ENCODE measurements at regions not wholly inside any gene's neighbourhood (a gene's known extent, or its start where the extent isn't known, plus 50 kb on each side); places are given as distances from the start of the nearest gene placed in this dataset.
"Not testable (repeated sequence)": the region's sequence is repeated elsewhere in the genome, so short reads cannot be mapped to it uniquely, and the experiment has no call there.

DNA sequence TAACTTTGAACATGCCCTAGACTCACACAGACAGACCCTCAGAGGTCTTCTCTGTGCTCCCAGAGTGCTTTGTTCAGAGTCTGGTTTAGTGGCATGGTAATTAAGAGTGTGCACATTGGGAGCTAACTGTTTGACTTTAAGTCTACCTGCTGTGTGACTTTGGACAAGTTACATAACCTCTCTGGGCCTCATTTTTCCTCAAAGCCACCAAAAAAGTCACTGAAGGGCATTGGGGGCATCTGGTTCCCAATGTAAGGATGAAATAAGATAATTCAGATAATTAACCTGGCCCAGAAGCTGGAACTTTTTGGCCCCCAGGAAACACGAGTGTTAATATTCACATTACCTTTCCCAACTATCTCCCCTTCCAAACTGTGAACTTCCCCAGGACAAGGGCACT, 341.1 kb downstream of the BCL2L11 start:
- not testable (repeated sequence) for H3K27ac ChIP-seq

DNA sequence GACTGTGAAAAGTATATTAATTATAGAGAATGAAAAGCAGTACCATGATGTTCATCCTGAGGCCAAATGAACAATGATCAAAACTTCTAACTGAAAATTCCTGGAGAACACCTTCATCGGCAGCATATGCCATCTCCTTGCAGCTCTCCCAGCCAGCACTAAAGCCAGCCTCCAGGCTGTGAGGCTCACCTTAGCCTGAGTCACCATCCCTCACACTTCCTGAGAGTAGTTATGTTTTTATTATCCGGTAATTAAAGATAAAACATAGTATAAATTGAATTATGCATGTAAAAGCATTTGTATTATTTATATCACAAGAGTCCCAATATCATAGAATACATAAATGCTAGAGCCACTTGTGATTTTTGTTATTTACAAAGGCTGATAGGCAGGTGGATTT, 341.9 kb downstream of the BCL2L11 start:
- H3K27ac ChIP-seq, H3K4me3 ChIP-seq: not testable (repeated sequence)

More for the DNA sequence above, 341.1 kb downstream of the BCL2L11 start:
- H3K4me3 ChIP-seq: not testable (repeated sequence)

- H3K4me3 ChIP-seq: not testable (repeated sequence)
Measured at GRCh38 chr2:111463238-111463848, 342.6 kb downstream of the BCL2L11 start.

GRCh38 chr2:111463956-111464355, 343.2 kb downstream of the BCL2L11 start:
- H3K27ac ChIP-seq: peak overlapping the region in 3 of 21 experiments; percentile 52 to 64 (median 60)
- not testable (repeated sequence) for H3K4me3 ChIP-seq

More at GRCh38 chr2:111463238-111463848, 342.6 kb downstream of the BCL2L11 start:
- H3K27ac ChIP-seq: peak overlapping the region in 6 of 21 experiments; percentile 12 to 64 (median 54)

GRCh38 chr2:111464367-111464766, 343.7 kb downstream of the BCL2L11 start:
- H3K27ac ChIP-seq: peak overlapping the region in 1 of 21 experiments; percentile 29
- not testable (repeated sequence) for H3K4me3 ChIP-seq

- not testable (repeated sequence) for H3K27ac ChIP-seq, H3K4me3 ChIP-seq
Measured at GRCh38 chr2:111465521-111465920, 344.8 kb downstream of the BCL2L11 start.

DNA sequence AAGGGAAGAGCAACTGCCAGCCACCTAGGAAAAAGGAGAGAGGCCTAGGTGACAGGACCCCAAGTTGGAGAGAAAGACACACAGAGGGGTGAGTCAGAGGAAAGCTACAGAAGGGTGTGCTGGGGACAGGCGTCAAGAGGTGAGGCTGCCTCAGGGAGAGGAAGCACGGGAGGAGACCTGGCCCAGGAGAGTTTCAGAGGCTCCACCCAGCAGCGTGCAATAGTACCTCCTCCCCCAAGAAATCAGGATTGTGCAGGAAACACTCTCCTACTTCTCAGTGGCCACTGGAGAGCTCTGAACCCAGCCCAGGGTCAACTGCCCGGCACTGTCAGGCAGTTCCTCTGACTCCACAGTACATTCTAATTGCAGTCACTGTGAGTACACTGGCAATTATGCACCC, 346.0 kb downstream of the BCL2L11 start:
- H3K27ac ChIP-seq: not testable (repeated sequence)

GRCh38 chr2:111470924-111471323, 350.2 kb downstream of the BCL2L11 start:
- not testable (repeated sequence) for H3K27ac ChIP-seq

More for the DNA sequence above, 346.0 kb downstream of the BCL2L11 start:
- H3K4me3 ChIP-seq: not testable (repeated sequence)

GRCh38 chr2:111471791-111472530, 351.2 kb downstream of the BCL2L11 start:
- not testable (repeated sequence) for H3K4me3 ChIP-seq, H3K27ac ChIP-seq

More at GRCh38 chr2:111470924-111471323, 350.2 kb downstream of the BCL2L11 start:
- H3K4me3 ChIP-seq: not testable (repeated sequence)

- H3K27ac ChIP-seq: peak overlapping the region in 1 of 21 experiments; percentile 23
- not testable (repeated sequence) for H3K4me3 ChIP-seq
Measured at GRCh38 chr2:111472844-111473403, 352.2 kb downstream of the BCL2L11 start.

GRCh38 chr2:111473522-111473921, 352.8 kb downstream of the BCL2L11 start:
- H3K4me3 ChIP-seq, H3K27ac ChIP-seq: not testable (repeated sequence)

- H3K4me3 ChIP-seq, H3K27ac ChIP-seq: not testable (repeated sequence)
Measured at GRCh38 chr2:111474198-111474705, 353.5 kb downstream of the BCL2L11 start.

- not testable (repeated sequence) for H3K27ac ChIP-seq
Measured at GRCh38 chr2:111478335-111478734, 357.6 kb downstream of the BCL2L11 start.

DNA sequence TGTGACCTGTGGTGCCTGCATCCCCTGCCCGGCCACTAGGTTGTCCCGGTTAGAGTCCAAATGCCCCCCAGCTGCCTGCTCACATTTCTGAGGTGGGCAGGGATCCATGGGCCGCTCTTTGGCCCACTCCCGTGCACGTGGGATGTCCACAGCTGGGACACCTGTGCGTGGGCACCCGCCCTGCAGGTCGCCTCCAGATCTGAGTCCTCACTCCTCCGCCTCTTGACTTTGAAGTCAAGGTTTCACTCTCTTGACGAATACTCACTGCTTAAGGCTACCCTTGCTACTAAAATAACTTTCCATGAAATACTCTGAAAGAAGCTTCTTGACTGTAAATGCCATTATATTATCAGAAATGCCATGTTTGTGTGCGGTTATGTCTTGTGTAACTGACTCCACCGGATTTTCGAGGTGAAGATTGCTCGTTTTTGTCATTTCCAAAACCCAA, 358.2 kb downstream of the BCL2L11 start:
- H3K27ac ChIP-seq: peak overlapping the region in 3 of 21 experiments; percentile 6 to 35 (median 30)

More at GRCh38 chr2:111478335-111478734, 357.6 kb downstream of the BCL2L11 start:
- not testable (repeated sequence) for H3K4me3 ChIP-seq

GRCh38 chr2:111480016-111480625, 359.4 kb downstream of the BCL2L11 start:
- not testable (repeated sequence) for H3K4me3 ChIP-seq
- peak overlapping the region in 7 of 21 experiments; percentile 5 to 73 (median 51) for H3K27ac ChIP-seq

More for the DNA sequence above, 358.2 kb downstream of the BCL2L11 start:
- not testable (repeated sequence) for H3K4me3 ChIP-seq

- not testable (repeated sequence) for H3K4me3 ChIP-seq
- peak overlapping the region in 11 of 21 experiments; percentile 24 to 73 (median 51) for H3K27ac ChIP-seq
Measured at GRCh38 chr2:111480633-111481032, 359.9 kb downstream of the BCL2L11 start.

GRCh38 chr2:111481219-111481618, 360.5 kb downstream of the BCL2L11 start:
- H3K4me3 ChIP-seq: not testable (repeated sequence)
- peak overlapping the region in 3 of 21 experiments; percentile 14 to 56 (median 44) for H3K27ac ChIP-seq

DNA sequence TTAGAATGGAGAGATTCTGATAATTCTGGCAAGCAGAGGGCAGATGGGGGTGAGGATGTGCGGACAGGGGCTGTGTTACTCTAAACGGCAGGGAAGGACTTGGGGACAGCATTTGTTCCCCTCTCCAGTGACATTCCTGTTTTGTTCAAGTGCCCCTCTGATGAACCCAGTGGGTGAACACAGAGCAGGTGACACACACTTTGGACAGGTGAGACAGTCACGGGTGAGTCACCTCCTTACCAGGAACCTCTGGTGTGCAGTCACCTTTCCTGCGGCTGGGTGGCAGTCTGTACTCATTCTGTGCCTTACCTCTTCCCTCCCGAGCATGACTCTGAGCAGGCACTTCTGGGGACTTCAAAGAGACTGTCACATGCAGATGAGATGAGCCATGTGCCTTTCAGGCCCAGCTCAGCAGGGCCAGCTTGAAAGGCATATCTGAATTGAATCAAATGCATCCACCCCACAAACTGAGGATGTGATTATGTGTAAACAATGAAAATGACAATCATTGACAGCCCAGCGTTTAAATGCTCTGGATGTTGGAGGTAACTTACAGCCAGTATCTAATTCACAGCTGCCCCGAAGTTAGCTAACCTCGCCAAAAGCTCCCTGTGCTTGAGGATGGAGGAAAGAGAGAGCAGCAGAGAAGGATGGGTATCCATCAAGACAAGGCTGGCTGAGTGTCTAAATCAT, 362.4 kb downstream of the BCL2L11 start:
- not testable (repeated sequence) for H3K27ac ChIP-seq

GRCh38 chr2:111484097-111484496, 363.4 kb downstream of the BCL2L11 start:
- H3K4me3 ChIP-seq, H3K27ac ChIP-seq: not testable (repeated sequence)

More for the DNA sequence above, 362.4 kb downstream of the BCL2L11 start:
- not testable (repeated sequence) for H3K4me3 ChIP-seq

Measured in skin epidermis (tissue), 12 donors.